ENCODE measurements at regions not wholly inside any gene's neighbourhood (a gene's known extent, or its start where the extent isn't known, plus 50 kb on each side); places are given as distances from the start of the nearest gene placed in this dataset.

GRCh38 chr3:170701696-170702678 lies 116.1 kb upstream of the SLC7A14 start:
- H3K4me1 ChIP-seq (ENCODE audit: control insufficient read depth in 2 of 2, insufficient read depth in 2 of 2, low read length in 2 of 2): no peaks in the 10 kb centered on the region
- H3K36me3 ChIP-seq (ENCODE audit: control insufficient read depth in 2 of 3, insufficient read depth in 3 of 3, low read length in 3 of 3): no peaks in the 10 kb centered on the region
- peaks cover 0 to 3% (median 0%) of the 10 kb centered on the region in 7 donors for H3K4me1 Mint-ChIP-seq
- no peaks in the 10 kb centered on the region for H3K9me3 Mint-ChIP-seq
- DNase-seq (no peak), ATAC-seq (no peak)
- H3K27ac ChIP-seq (ENCODE audit: low read depth, low read length): no peak overlapping the region
- CTCF ChIA-PET: no interaction called here
- H3K36me3 Mint-ChIP-seq: peaks cover 0 to 3% (median 0%) of the 10 kb centered on the region in 5 donors
- H3K4me3 Mint-ChIP-seq: no peak overlapping the region
- peaks cover 0 to 12% (median 5%) of the 10 kb centered on the region in 5 donors for H3K27me3 Mint-ChIP-seq
- POLR2A ChIA-PET: no interaction called here
- no peak overlapping the region for H3K27ac Mint-ChIP-seq
- intact Hi-C loops (cut with micrococcal nuclease): no loop called here
- H3K27me3 ChIP-seq (ENCODE audit: control insufficient read depth in 2 of 2, insufficient read depth in 2 of 2, low read length in 2 of 2): no peaks in the 10 kb centered on the region
- no peaks in the 10 kb centered on the region for H3K9me3 ChIP-seq (ENCODE audit: control insufficient read depth in 2 of 3, low read length in 3 of 3)
- no peak overlapping the region for H3K4me3 ChIP-seq (ENCODE audit: low read length)

- no peak for ATAC-seq
- H3K4me1 ChIP-seq (ENCODE audit: control insufficient read depth in 2 of 2, insufficient read depth in 2 of 2, low read length in 2 of 2): no peaks in the 10 kb centered on the region
- DNase-seq: no peak
- Mint-ChIP-seq H3K27me3 (peaks cover 0 to 12% (median 0%) of the 10 kb centered on the region in 5 donors), H3K9me3 (peaks cover 0 to 4% (median 0%) of the 10 kb centered on the region in 11 donors), H3K4me1 (peaks cover 0 to 3% (median 0%) of the 10 kb centered on the region in 7 donors), H3K4me3 (no peak overlapping the region), H3K36me3 (peaks cover 0 to 3% (median 0%) of the 10 kb centered on the region in 5 donors), H3K27ac (no peak overlapping the region)
- H3K27ac ChIP-seq (ENCODE audit: low read depth, low read length): no peak overlapping the region
- intact Hi-C loops (cut with micrococcal nuclease): no loop called here
- no peaks in the 10 kb centered on the region for H3K36me3 ChIP-seq (ENCODE audit: control insufficient read depth in 2 of 3, insufficient read depth in 3 of 3, low read length in 3 of 3)
- ChIA-PET POLR2A (no interaction called here), CTCF (no interaction called here)
- no peaks in the 10 kb centered on the region for H3K27me3 ChIP-seq (ENCODE audit: control insufficient read depth in 2 of 2, insufficient read depth in 2 of 2, low read length in 2 of 2)
- H3K4me3 ChIP-seq (ENCODE audit: low read length): no peak overlapping the region
- H3K9me3 ChIP-seq (ENCODE audit: control insufficient read depth in 2 of 3, low read length in 3 of 3): no peaks in the 10 kb centered on the region
These were observed 114.2 kb upstream of the SLC7A14 start for GRCh38 chr3:170700054-170700404.

DNA sequence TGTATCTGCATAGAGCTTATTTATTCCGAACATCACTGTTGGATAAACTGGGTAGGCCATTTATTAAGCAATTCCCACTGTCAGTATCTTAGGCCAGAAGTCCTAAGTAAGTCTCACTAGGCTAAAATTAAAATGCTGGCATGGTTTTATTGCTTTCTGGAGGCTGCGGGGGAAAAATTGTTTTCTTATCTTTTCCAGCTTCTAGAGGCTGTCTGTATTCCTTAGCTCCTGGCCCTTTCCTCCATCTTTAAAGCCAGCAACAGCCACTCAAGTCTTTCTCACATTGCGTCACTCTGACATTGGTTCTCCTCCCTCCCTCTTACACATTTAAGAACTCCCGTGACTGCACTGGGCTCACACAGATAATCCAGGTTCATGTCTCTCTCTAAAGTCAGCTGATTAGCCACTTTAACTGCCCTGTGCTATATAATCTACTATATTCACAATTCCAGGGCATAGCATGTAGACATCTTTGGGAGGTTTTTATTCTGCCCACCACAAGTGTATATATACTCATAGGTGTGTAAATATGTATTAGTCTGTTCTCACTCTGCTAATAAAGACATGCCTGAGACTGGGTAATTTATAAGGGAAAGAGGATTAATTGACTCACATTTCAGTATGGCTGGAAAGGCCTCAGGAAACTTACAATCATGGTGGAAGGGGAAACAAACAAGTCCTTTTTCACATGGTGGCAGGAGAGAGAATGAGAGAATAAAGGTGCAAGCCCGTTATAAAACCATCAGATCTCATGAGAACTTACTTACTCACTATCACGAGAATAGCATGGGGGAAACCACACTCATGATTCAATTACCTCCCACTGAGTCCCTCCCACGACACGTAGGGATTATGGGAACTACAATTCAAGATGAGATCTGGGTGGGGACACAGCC lies 113.5 kb upstream of the SLC7A14 start:
- ChIA-PET POLR2A (no interaction called here), CTCF (no interaction called here)
- Mint-ChIP-seq H3K9me3 (peaks cover 0 to 4% (median 0%) of the 10 kb centered on the region in 11 donors), H3K36me3 (peaks cover 0 to 3% (median 0%) of the 10 kb centered on the region in 5 donors), H3K27ac (no peak overlapping the region), H3K27me3 (peaks cover 0 to 6% (median 0%) of the 10 kb centered on the region in 5 donors), H3K4me3 (no peak overlapping the region), H3K4me1 (peaks cover 0 to 3% (median 0%) of the 10 kb centered on the region in 7 donors)
- Histone ChIP-seq H3K36me3 (ENCODE audit: control insufficient read depth in 2 of 3, insufficient read depth in 3 of 3, low read length in 3 of 3) (no peaks in the 10 kb centered on the region), H3K27ac (ENCODE audit: low read depth, low read length) (no peak overlapping the region), H3K4me1 (ENCODE audit: control insufficient read depth in 2 of 2, insufficient read depth in 2 of 2, low read length in 2 of 2) (no peaks in the 10 kb centered on the region), H3K4me3 (ENCODE audit: low read length) (no peak overlapping the region), H3K9me3 (ENCODE audit: control insufficient read depth in 2 of 3, low read length in 3 of 3) (no peaks in the 10 kb centered on the region), H3K27me3 (ENCODE audit: control insufficient read depth in 2 of 2, insufficient read depth in 2 of 2, low read length in 2 of 2) (no peaks in the 10 kb centered on the region)
- intact Hi-C loops (cut with micrococcal nuclease): no loop called here
- ATAC-seq (no peak), DNase-seq (no peak)

- Histone ChIP-seq H3K27me3 (ENCODE audit: control insufficient read depth in 2 of 2, insufficient read depth in 2 of 2, low read length in 2 of 2) (no peaks in the 10 kb centered on the region), H3K36me3 (ENCODE audit: control insufficient read depth in 2 of 3, insufficient read depth in 3 of 3, low read length in 3 of 3) (no peaks in the 10 kb centered on the region), H3K9me3 (ENCODE audit: control insufficient read depth in 2 of 3, low read length in 3 of 3) (no peaks in the 10 kb centered on the region), H3K4me1 (ENCODE audit: control insufficient read depth in 2 of 2, insufficient read depth in 2 of 2, low read length in 2 of 2) (no peaks in the 10 kb centered on the region), H3K4me3 (ENCODE audit: low read length) (no peak overlapping the region), H3K27ac (ENCODE audit: low read depth, low read length) (no peak overlapping the region)
- H3K36me3 Mint-ChIP-seq: peaks cover 0 to 3% (median 0%) of the 10 kb centered on the region in 5 donors
- ChIA-PET CTCF (no interaction called here), POLR2A (no interaction called here)
- no peak for ATAC-seq
- peaks cover 0 to 3% (median 0%) of the 10 kb centered on the region in 7 donors for H3K4me1 Mint-ChIP-seq
- H3K27me3 Mint-ChIP-seq: peaks cover 0 to 6% (median 0%) of the 10 kb centered on the region in 5 donors
- H3K4me3 Mint-ChIP-seq: no peak overlapping the region
- peaks cover 0 to 4% (median 0%) of the 10 kb centered on the region in 11 donors for H3K9me3 Mint-ChIP-seq
- DNase-seq: no peak
- intact Hi-C loops (cut with micrococcal nuclease): no loop called here
- no peak overlapping the region for H3K27ac Mint-ChIP-seq
These were observed 112.0 kb upstream of the SLC7A14 start for GRCh38 chr3:170697908-170698307.

GRCh38 chr3:170697131-170697530 lies 111.3 kb upstream of the SLC7A14 start:
- Histone ChIP-seq H3K9me3 (ENCODE audit: control insufficient read depth in 2 of 3, low read length in 3 of 3) (no peaks in the 10 kb centered on the region), H3K4me3 (ENCODE audit: low read length) (no peak overlapping the region), H3K27me3 (ENCODE audit: control insufficient read depth in 2 of 2, insufficient read depth in 2 of 2, low read length in 2 of 2) (no peaks in the 10 kb centered on the region), H3K27ac (ENCODE audit: low read depth, low read length) (no peak overlapping the region), H3K4me1 (ENCODE audit: control insufficient read depth in 2 of 2, insufficient read depth in 2 of 2, low read length in 2 of 2) (no peaks in the 10 kb centered on the region), H3K36me3 (ENCODE audit: control insufficient read depth in 2 of 3, insufficient read depth in 3 of 3, low read length in 3 of 3) (no peaks in the 10 kb centered on the region)
- H3K36me3 Mint-ChIP-seq: peaks cover 0 to 3% (median 0%) of the 10 kb centered on the region in 5 donors
- H3K27me3 Mint-ChIP-seq: no peaks in the 10 kb centered on the region
- DNase-seq: no peak
- ChIA-PET CTCF (no interaction called here), POLR2A (no interaction called here)
- H3K9me3 Mint-ChIP-seq: peaks cover 0 to 4% (median 0%) of the 10 kb centered on the region in 11 donors
- H3K4me1 Mint-ChIP-seq: peaks cover 0 to 3% (median 0%) of the 10 kb centered on the region in 7 donors
- intact Hi-C loops (cut with micrococcal nuclease): no loop called here
- no peak overlapping the region for H3K4me3 Mint-ChIP-seq
- H3K27ac Mint-ChIP-seq: no peak overlapping the region
- no peak for ATAC-seq

DNA sequence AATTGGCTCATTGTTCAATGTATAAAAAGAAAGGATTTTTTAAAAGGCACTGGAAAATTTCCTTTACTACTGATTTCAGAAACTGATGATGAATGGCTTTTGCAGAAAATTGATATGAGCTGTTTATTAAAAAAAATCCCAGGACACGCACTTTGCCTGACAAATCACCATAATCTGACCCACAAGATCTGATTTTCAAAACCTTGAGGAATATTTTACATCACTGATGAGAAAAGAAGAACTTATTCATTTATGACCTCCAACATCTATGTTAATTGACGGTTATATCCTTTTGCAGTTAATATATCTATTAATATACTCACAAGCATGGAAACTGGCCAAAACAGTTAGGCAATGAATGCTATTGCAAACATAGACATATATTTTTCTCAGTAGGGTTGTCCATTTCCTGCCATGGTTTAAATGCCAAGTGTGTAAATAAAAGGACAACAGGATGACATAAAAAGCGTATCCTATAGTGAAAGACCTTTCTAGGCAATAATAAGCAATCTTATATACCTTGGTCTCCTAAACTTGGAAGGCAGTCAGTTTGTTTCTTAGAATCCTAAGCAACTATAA lies 109.7 kb upstream of the SLC7A14 start:
- Histone ChIP-seq H3K27ac (ENCODE audit: low read depth, low read length) (no peak overlapping the region), H3K4me3 (ENCODE audit: low read length) (no peak overlapping the region), H3K27me3 (ENCODE audit: control insufficient read depth in 2 of 2, insufficient read depth in 2 of 2, low read length in 2 of 2) (no peaks in the 10 kb centered on the region), H3K36me3 (ENCODE audit: control insufficient read depth in 2 of 3, insufficient read depth in 3 of 3, low read length in 3 of 3) (no peaks in the 10 kb centered on the region), H3K9me3 (ENCODE audit: control insufficient read depth in 2 of 3, low read length in 3 of 3) (no peaks in the 10 kb centered on the region), H3K4me1 (ENCODE audit: control insufficient read depth in 2 of 2, insufficient read depth in 2 of 2, low read length in 2 of 2) (no peaks in the 10 kb centered on the region)
- ChIA-PET CTCF (no interaction called here), POLR2A (no interaction called here)
- Mint-ChIP-seq H3K4me1 (peaks cover 0 to 3% (median 0%) of the 10 kb centered on the region in 7 donors), H3K4me3 (no peak overlapping the region), H3K36me3 (peaks cover 0 to under 1% (median 0%) of the 10 kb centered on the region in 5 donors), H3K27ac (no peak overlapping the region), H3K27me3 (no peaks in the 10 kb centered on the region), H3K9me3 (peaks cover 0 to 4% (median 0%) of the 10 kb centered on the region in 11 donors)
- no peak for ATAC-seq
- intact Hi-C loops (cut with micrococcal nuclease): no loop called here
- no peak for DNase-seq
